Epidermal melanocyte (primary cell): ENCODE measurements at regions not wholly inside any gene's neighbourhood (a gene's known extent, or its start where the extent isn't known, plus 50 kb on each side); places are given as distances from the start of the nearest gene placed in this dataset.
"Not testable (repeated sequence)": the region's sequence is repeated elsewhere in the genome, so short reads cannot be mapped to it uniquely, and the experiment has no call there.

Experiments
- DNase-seq: peaks from one replicate; pipeline ENCODE4 v3.0.0; 2011; ENCODE audit warnings: low spot score; ENCODE audit not compliant: insufficient read length

GRCh38 chr1:99361406-99361805 lies 97.1 kb downstream of the PLPPR4 start:
- no peak for DNase-seq

DNA sequence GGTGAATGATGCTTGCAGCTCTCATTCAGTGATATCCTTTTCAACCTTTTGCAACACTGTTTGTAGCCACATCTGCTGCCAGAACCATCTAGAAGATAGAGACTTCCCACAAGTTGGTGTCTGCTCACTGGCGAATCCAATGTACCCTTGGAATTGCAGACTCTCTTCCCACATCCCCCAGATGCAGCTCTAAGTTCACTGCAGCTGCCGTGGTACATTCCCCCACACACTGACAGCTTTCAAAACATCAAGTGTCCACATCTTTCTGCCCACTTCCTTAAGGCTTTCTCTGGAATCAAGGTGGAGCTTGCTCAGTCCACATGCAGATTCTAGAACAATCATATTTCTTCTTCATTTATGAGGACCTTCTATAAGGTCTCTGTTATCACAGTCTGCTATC lies 99.2 kb downstream of the PLPPR4 start:
- DNase-seq: no peak

- no peak for DNase-seq
Observed at GRCh38 chr1:99365141-99365540, 100.8 kb downstream of the PLPPR4 start.

DNA sequence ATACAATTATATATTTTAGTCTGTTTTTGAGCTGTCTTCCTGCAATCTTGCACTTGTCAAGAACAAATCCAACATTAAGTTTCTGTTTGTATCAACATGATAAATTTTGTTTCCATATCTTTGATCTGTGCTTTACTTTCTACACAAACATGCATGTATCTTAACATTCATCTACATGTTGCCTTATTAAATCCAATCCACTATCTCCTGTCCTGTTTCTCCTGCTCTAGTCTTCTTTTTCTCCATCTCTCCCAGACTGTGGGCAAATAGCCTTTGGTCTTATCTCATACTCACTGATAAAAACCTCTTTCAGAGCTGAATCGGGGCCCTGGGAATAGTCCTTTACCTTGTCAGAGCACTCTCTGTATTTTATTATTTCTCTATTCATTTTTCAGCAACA lies 101.3 kb downstream of the PLPPR4 start:
- DNase-seq: no peak

DNA sequence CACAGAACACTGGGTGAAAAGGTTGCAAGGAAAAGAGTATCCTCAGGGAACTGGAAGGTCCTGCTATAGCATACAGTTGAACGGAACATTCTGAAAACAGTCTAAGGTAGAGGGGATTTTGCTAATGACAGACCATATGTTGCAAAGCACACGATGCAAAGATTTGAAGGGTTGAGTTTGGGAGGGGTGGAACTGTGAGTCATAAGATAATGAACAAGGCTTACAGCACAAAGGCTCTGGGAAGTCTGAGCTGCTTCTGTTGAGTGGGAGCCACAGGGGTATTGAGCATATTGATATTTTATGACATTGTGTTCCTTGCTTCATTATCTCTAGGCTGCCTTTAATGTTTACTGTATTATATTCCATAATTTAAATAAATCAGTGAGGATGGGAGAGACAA lies 104.9 kb downstream of the PLPPR4 start:
- no peak for DNase-seq

DNA sequence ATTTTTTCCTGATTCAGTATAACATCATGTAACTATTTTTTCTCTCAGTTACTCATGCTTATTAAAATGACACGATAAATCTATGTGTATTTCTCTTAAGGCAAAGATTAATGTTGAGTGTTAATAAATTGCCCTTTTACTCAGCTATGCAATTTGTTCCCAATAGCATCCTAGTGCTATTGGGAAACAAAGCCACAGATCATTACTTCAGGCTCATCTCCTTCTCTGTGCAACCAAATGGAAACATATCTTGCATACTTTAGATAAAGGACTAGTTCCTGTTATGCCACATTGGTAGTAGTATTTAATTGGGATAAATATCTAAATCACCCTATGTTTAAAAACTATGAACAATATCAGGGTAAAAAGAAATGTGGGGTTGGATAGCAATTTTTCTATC lies 106.2 kb downstream of the PLPPR4 start:
- no peak for DNase-seq

- DNase-seq: no peak
Observed at GRCh38 chr1:99371413-99371812, 107.1 kb downstream of the PLPPR4 start.

DNA sequence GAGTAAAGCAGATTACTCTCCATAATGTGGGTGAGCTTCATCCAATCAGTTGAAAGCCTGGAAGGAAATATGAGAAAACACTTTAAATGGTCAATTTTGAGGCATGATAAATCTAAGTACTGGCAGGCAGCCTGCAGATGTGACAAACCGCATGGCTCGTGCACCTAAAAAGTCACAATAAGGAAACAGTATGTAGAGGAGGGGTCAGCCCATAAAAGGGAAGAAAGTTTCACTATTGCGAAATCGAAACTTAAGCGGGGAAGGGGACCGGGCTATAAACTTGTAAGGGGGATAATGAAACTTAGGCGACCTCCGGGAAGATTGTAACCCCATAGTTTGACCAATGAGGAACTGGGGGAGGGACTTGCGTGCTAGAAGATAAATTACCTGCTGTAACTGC lies 109.8 kb downstream of the PLPPR4 start:
- no peak for DNase-seq

DNA sequence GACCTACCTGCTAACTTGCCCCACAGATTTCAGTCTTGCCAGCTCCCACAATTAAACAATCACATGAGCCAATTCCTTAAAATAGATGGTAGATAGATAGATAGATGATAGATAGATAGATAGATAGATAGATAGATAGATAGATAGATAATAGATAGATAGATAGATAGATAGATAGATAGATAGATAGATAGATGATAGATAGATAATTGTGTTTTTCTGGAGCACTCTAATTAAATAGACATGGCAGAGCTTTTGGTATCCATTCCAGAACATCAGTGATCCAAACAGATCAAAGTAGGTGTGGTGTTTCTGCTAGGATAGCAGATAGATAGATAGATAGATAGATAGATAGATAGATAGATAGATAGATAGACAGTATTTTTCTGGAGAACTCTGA lies 110.4 kb downstream of the PLPPR4 start:
- not testable (repeated sequence) for DNase-seq

GRCh38 chr1:99384021-99384420 lies 119.7 kb downstream of the PLPPR4 start:
- DNase-seq: no peak

DNA sequence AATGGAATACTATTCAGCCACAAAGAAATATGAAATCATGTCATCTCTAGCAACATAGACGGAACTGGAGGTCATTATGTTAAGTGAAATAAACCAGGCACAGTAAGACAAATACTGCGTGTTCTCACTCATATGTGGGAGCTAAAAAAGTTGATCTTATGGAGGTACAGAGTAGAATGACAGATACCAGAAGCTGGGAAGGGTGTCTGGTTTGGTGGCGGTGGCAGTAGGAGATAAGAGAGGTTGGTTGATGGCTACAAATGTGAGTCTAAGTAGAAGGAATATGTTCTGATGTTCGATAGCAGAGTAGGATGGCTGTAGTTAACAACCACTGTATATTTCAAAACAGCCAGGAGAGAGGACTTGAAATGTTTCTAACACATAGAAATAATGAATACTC lies 121.6 kb downstream of the PLPPR4 start:
- no peak for DNase-seq

- no peak for DNase-seq
Observed at GRCh38 chr1:99396389-99396788, 132.1 kb downstream of the PLPPR4 start.

- no peak for DNase-seq
Observed at GRCh38 chr1:99397029-99397428, 132.7 kb downstream of the PLPPR4 start.

GRCh38 chr1:99397863-99398262 lies 133.6 kb downstream of the PLPPR4 start:
- no peak for DNase-seq

DNA sequence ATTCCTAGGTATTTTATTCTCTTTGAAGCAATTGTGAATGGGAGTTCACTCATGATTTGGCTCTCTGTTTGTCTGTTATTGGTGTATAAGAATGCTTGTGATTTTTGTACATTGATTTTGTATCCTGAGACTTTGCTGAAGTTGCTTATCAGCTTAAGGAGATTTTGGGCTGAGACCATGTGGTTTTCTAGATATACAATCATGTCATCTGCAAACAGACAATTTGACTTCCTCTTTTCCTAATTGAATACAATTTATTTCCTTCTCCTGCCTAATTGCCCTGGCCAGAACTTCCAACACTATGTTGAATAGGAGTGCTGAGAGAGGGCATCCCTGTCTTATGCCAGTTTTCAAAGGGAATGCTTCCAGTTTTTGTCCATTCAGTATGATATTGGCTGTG lies 137.3 kb downstream of the PLPPR4 start:
- not testable (repeated sequence) for DNase-seq

- not testable (repeated sequence) for DNase-seq
Observed at GRCh38 chr1:99404399-99404798, 140.1 kb downstream of the PLPPR4 start.

DNA sequence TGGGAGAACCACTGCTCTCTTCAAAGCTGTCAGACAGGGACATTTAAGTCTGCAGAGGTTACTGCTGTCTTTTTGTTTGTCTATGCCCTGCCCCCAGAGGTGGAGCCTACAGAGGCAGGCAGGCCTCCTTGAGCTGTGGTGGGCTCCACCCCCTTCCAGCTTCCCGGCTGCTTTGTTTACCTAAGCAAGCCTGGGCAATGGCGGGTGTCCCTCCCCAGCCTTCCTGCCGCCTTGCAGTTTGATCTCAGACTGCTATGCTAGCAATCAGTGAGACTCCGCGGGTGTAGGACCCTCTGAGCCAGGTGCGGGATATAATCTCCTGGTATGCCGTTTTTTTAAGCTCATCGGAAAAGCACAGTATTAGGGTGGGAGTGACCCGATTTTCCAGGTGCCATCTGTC lies 141.0 kb downstream of the PLPPR4 start:
- DNase-seq: not testable (repeated sequence)

GRCh38 chr1:99407018-99407417 lies 142.7 kb downstream of the PLPPR4 start:
- no peak for DNase-seq

GRCh38 chr1:99424087-99424486 lies 159.8 kb downstream of the PLPPR4 start:
- DNase-seq: no peak

GRCh38 chr1:99429754-99430153 lies 165.5 kb downstream of the PLPPR4 start:
- DNase-seq: no peak

GRCh38 chr1:99438656-99439230 lies 174.5 kb downstream of the PLPPR4 start:
- no peak for DNase-seq

- DNase-seq: no peak
Observed at GRCh38 chr1:99439433-99440075, 175.3 kb downstream of the PLPPR4 start.

GRCh38 chr1:99441299-99442095 lies 177.2 kb downstream of the PLPPR4 start:
- DNase-seq: no peak
